WTC11 (cell line): ENCODE measurements at regions not wholly inside any gene's neighbourhood (a gene's known extent, or its start where the extent isn't known, plus 50 kb on each side); places are given as distances from the start of the nearest gene placed in this dataset.

ENCODE experiments used
- ATAC-seq: fragments of 200-7000 bp; cut with Tn5 transposase; 2 replicates; pipeline ENCODE4 v1.10.0; 2021; ENCODE audit warnings: mild to moderate bottlenecking, moderate library complexity
- CTCF ChIA-PET: fragments of 300-600 bp; sonication (Branson Sonifier 250); formaldehyde crosslinking; loops from one replicate; lab custom pipeline; 2021; ENCODE audit warnings: antibody characterized with exemption; lab: Charles Lee
- POLR2A ChIA-PET: fragments of 350-600 bp; sonication (Branson Sonifier 250); formaldehyde crosslinking; loops from one replicate; lab custom pipeline; 2021; ENCODE audit warnings: antibody characterized with exemption; lab: Charles Lee
- DNase-seq: peaks from one replicate; pipeline ENCODE4 v3.0.0; 2021; ENCODE audit warnings: low spot score
- H3K27ac Mint-ChIP-seq: 2 replicates; pipeline ENCODE4 v1.8.0; 2021; ENCODE audit warnings: mixed read lengths
- H3K27me3 Mint-ChIP-seq: 2 replicates; pipeline ENCODE4 v1.8.0; 2021; ENCODE audit warnings: low read depth, mild to moderate bottlenecking, moderate library complexity, mixed read lengths
- H3K36me3 Mint-ChIP-seq: 2 replicates; pipeline ENCODE4 v1.8.0; 2021; ENCODE audit warnings: mixed read lengths
- H3K4me1 Mint-ChIP-seq: 2 replicates; pipeline ENCODE4 v1.8.0; 2022; ENCODE audit warnings: mixed read lengths
- H3K4me3 Mint-ChIP-seq: 2 replicates; pipeline ENCODE4 v1.8.0; 2021; ENCODE audit warnings: mild to moderate bottlenecking, moderate library complexity, mixed read lengths
- H3K9me3 Mint-ChIP-seq: 2 replicates; pipeline ENCODE4 v1.8.0; 2021; ENCODE audit warnings: mixed read lengths
- ARID4B ChIP-seq: sonication (generic); formaldehyde crosslinking; IDR thresholded peaks from 2 replicates; pipeline ENCODE4 v1.8.0; 2023; ENCODE audit warnings: missing genetic modification reagents, mild to moderate bottlenecking, borderline replicate concordance
- CBFB ChIP-seq: sonication (generic); formaldehyde crosslinking; IDR thresholded peaks from 2 replicates; pipeline ENCODE4 v1.8.1; 2022; ENCODE audit warnings: mild to moderate bottlenecking, low read depth, missing genetic modification reagents
- ERG ChIP-seq: fragments of 250-450 bp; sonication (Bioruptor Pico); IDR thresholded peaks from 2 replicates; pipeline ENCODE4 v1.8.0; 2021; ENCODE audit warnings: mild to moderate bottlenecking
- GTF2I ChIP-seq: fragments of 250-450 bp; sonication (Bioruptor Pico); conservative IDR thresholded peaks from 2 replicates; pipeline ENCODE4 v1.4.0; 2021; ENCODE audit warnings: mild to moderate bottlenecking
- HMGA2 ChIP-seq: fragments of 250-450 bp; sonication (Bioruptor Pico); IDR thresholded peaks from 2 replicates; pipeline ENCODE4 v1.4.0; 2021; ENCODE audit warnings: mild to moderate bottlenecking, moderate library complexity
- HMGXB4 ChIP-seq: sonication (generic); formaldehyde crosslinking; IDR thresholded peaks from 2 replicates; pipeline ENCODE4 v1.8.1; 2023; ENCODE audit warnings: mild to moderate bottlenecking, moderate library complexity, missing genetic modification reagents
- JUN ChIP-seq: sonication (generic); formaldehyde crosslinking; IDR thresholded peaks from 2 replicates; pipeline ENCODE4 v1.8.0; 2023; ENCODE audit warnings: mild to moderate bottlenecking, missing genetic modification reagents
- OVOL2 ChIP-seq: fragments of 250-450 bp; sonication (Bioruptor Pico); IDR thresholded peaks from 2 replicates; pipeline ENCODE4 v1.9.0; 2021; ENCODE audit warnings: mild to moderate bottlenecking, borderline replicate concordance
- PRDM15 ChIP-seq: sonication (generic); formaldehyde crosslinking; IDR thresholded peaks from 2 replicates; pipeline ENCODE4 v1.8.0; 2022; ENCODE audit warnings: missing genetic modification reagents
- PREB ChIP-seq: sonication (generic); formaldehyde crosslinking; IDR thresholded peaks from 2 replicates; pipeline ENCODE4 v1.8.1; 2022; ENCODE audit warnings: mild to moderate bottlenecking, missing genetic modification reagents, moderate library complexity, borderline replicate concordance
- PRRX2 ChIP-seq: fragments of 250-450 bp; sonication (Bioruptor Pico); IDR thresholded peaks from 2 replicates; pipeline ENCODE4 v1.8.0; 2021; ENCODE audit warnings: mild to moderate bottlenecking
- STAT6 ChIP-seq: sonication (generic); formaldehyde crosslinking; conservative IDR thresholded peaks from 2 replicates; pipeline ENCODE4 v1.8.1; 2023; ENCODE audit warnings: mild to moderate bottlenecking, low read depth, missing genetic modification reagents, moderate library complexity
- ZBTB21 ChIP-seq: sonication (generic); formaldehyde crosslinking; IDR thresholded peaks from 2 replicates; pipeline ENCODE4 v1.8.1; 2023; ENCODE audit warnings: mild to moderate bottlenecking, missing genetic modification reagents, borderline replicate concordance
- ZBTB43 ChIP-seq: sonication (generic); formaldehyde crosslinking; IDR thresholded peaks from 2 replicates; pipeline ENCODE4 v1.8.1; 2023; ENCODE audit warnings: mild to moderate bottlenecking, missing genetic modification reagents
- ZMAT4 ChIP-seq: fragments of 250-450 bp; sonication (Bioruptor Pico); IDR thresholded peaks from 2 replicates; pipeline ENCODE4 v1.9.0; 2021; ENCODE audit warnings: mild to moderate bottlenecking
- ZNF263 ChIP-seq: sonication (generic); formaldehyde crosslinking; IDR thresholded peaks from 2 replicates; pipeline ENCODE4 v1.8.1; 2022; ENCODE audit warnings: low read depth, mild to moderate bottlenecking, moderate library complexity, missing genetic modification reagents

- no peak for TF ChIP-seq ARID4B
- TF ChIP-seq GTF2I (CRISPR knock-in tag): no peak
- TF ChIP-seq ZMAT4 (CRISPR knock-in tag): no peak
- TF ChIP-seq, all 79 proteins: peak for 0
Observed at GRCh38 chr10:117603081-117603480, 60.5 kb downstream of the EMX2 start (continued).

GRCh38 chr10:117603726-117604125, 61.2 kb downstream of the EMX2 start:
- peaks cover 8% of the 10 kb centered on the region for H3K27me3 Mint-ChIP-seq
- ATAC-seq (no peak), DNase-seq (no peak)
- no peak overlapping the region for H3K4me3 Mint-ChIP-seq
- no peaks in the 10 kb centered on the region for H3K36me3 Mint-ChIP-seq
- peaks cover 3% of the 10 kb centered on the region for H3K9me3 Mint-ChIP-seq
- peaks cover 9% of the 10 kb centered on the region for H3K4me1 Mint-ChIP-seq
- ChIA-PET POLR2A (no interaction called here), CTCF (no interaction called here)
- H3K27ac Mint-ChIP-seq: no peak overlapping the region
- TF ChIP-seq JUN (CRISPR knock-in tag) (no peak), HMGA2 (CRISPR knock-in tag) (no peak), PRRX2 (CRISPR knock-in tag) (no peak), ZNF263 (CRISPR knock-in tag) (no peak), STAT6 (CRISPR knock-in tag) (no peak), ZBTB21 (CRISPR knock-in tag) (no peak), PREB (no peak), HMGXB4 (no peak), OVOL2 (CRISPR knock-in tag) (no peak), ERG (CRISPR knock-in tag) (no peak), PRDM15 (CRISPR knock-in tag) (no peak), CBFB (CRISPR knock-in tag) (no peak), ZBTB43 (CRISPR knock-in tag) (no peak)
